ENCODE measurements at regions not wholly inside any gene's neighbourhood (a gene's known extent, or its start where the extent isn't known, plus 50 kb on each side); places are given as distances from the start of the nearest gene placed in this dataset.
"Not testable (repeated sequence)": the region's sequence is repeated elsewhere in the genome, so short reads cannot be mapped to it uniquely, and the experiment has no call there.

GRCh38 chr15:30470601-30471365 lies 56.7 kb upstream of the GOLGA8R start:
- H3K27me3 Mint-ChIP-seq (ENCODE audit: insufficient read depth); H3K4me3 Mint-ChIP-seq; H3K9me3 Mint-ChIP-seq; intact Hi-C loops (cut with micrococcal nuclease); H3K27ac Mint-ChIP-seq; H3K4me1 Mint-ChIP-seq (ENCODE audit: low read depth); H3K36me3 Mint-ChIP-seq (ENCODE audit: low read depth): not testable (repeated sequence)
- peak; percentile 72 for DNase-seq (ENCODE audit: low spot score)

- H3K4me3 Mint-ChIP-seq; H3K27me3 Mint-ChIP-seq (ENCODE audit: insufficient read depth); H3K4me1 Mint-ChIP-seq (ENCODE audit: low read depth); H3K36me3 Mint-ChIP-seq (ENCODE audit: low read depth); DNase-seq (ENCODE audit: low spot score); H3K27ac Mint-ChIP-seq; H3K9me3 Mint-ChIP-seq; intact Hi-C loops (cut with micrococcal nuclease): not testable (repeated sequence)
Measured at GRCh38 chr15:30471366-30471749, 57.3 kb upstream of the GOLGA8R start.

GRCh38 chr15:30471817-30472551 lies 57.9 kb upstream of the GOLGA8R start:
- H3K36me3 Mint-ChIP-seq (ENCODE audit: low read depth); DNase-seq (ENCODE audit: low spot score); H3K27me3 Mint-ChIP-seq (ENCODE audit: insufficient read depth); intact Hi-C loops (cut with micrococcal nuclease); H3K27ac Mint-ChIP-seq; H3K4me1 Mint-ChIP-seq (ENCODE audit: low read depth); H3K9me3 Mint-ChIP-seq; H3K4me3 Mint-ChIP-seq: not testable (repeated sequence)

GRCh38 chr15:30484887-30485286 lies 67.0 kb upstream of the GOLGA8Q start:
- H3K27me3 Mint-ChIP-seq (ENCODE audit: insufficient read depth); H3K4me3 Mint-ChIP-seq; H3K36me3 Mint-ChIP-seq (ENCODE audit: low read depth); H3K27ac Mint-ChIP-seq; H3K9me3 Mint-ChIP-seq; intact Hi-C loops (cut with micrococcal nuclease); H3K4me1 Mint-ChIP-seq (ENCODE audit: low read depth); DNase-seq (ENCODE audit: low spot score): not testable (repeated sequence)

DNA sequence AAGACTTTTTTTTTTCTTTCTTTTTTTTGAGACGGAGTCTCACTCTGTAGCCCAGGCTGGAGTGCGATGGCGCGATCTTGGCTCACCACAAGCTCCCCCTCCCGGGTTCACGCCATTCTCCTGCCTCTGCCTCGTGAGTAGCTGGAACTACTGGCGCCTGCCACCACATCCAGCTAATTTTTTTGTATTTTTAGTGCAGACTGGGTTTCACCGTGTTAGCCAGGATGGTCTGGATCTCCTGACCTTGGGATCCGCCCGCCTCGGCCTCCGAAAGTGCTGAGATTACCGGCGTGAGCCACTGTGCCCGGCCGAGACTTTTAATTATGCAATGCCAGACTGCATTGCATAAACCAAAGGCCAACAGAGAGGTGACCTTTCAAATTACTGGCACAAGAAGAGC lies 62.6 kb upstream of the GOLGA8Q start:
- not testable (repeated sequence) for H3K36me3 Mint-ChIP-seq (ENCODE audit: low read depth)

GRCh38 chr15:30490334-30490733 lies 61.5 kb upstream of the GOLGA8Q start:
- DNase-seq (ENCODE audit: low spot score); H3K36me3 Mint-ChIP-seq (ENCODE audit: low read depth); H3K9me3 Mint-ChIP-seq; H3K4me1 Mint-ChIP-seq (ENCODE audit: low read depth); H3K4me3 Mint-ChIP-seq; H3K27ac Mint-ChIP-seq; H3K27me3 Mint-ChIP-seq (ENCODE audit: insufficient read depth); intact Hi-C loops (cut with micrococcal nuclease): not testable (repeated sequence)

More for the DNA sequence above, 62.6 kb upstream of the GOLGA8Q start:
- H3K4me3 Mint-ChIP-seq; H3K27me3 Mint-ChIP-seq (ENCODE audit: insufficient read depth); H3K9me3 Mint-ChIP-seq; DNase-seq (ENCODE audit: low spot score); H3K27ac Mint-ChIP-seq; H3K4me1 Mint-ChIP-seq (ENCODE audit: low read depth); intact Hi-C loops (cut with micrococcal nuclease): not testable (repeated sequence)

DNA sequence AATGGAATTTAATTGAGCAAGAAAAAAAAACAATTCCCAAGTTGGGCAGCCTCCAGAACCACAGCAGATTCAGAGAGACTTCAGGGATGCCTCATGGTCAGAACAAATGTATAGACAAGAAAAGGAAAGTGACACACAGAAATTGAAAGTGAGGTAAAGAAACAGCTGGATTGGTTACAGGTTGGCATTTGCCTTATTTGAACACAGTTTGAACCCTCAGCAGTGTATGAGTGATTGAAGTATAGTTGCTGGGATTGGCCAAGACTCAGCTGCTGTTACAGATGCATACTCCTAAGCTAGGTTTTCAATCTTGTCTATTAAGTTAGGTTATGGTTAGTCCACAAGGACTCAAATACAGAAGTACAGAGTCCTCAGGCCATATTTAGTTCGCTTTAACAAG lies 57.9 kb upstream of the GOLGA8Q start:
- H3K4me3 Mint-ChIP-seq; H3K36me3 Mint-ChIP-seq (ENCODE audit: low read depth); intact Hi-C loops (cut with micrococcal nuclease); H3K27me3 Mint-ChIP-seq (ENCODE audit: insufficient read depth); H3K27ac Mint-ChIP-seq; H3K9me3 Mint-ChIP-seq; H3K4me1 Mint-ChIP-seq (ENCODE audit: low read depth); DNase-seq (ENCODE audit: low spot score): not testable (repeated sequence)

GRCh38 chr15:30497275-30497674 lies 54.6 kb upstream of the GOLGA8Q start:
- intact Hi-C loops (cut with micrococcal nuclease); H3K36me3 Mint-ChIP-seq (ENCODE audit: low read depth); DNase-seq (ENCODE audit: low spot score); H3K9me3 Mint-ChIP-seq; H3K4me3 Mint-ChIP-seq; H3K27ac Mint-ChIP-seq; H3K27me3 Mint-ChIP-seq (ENCODE audit: insufficient read depth); H3K4me1 Mint-ChIP-seq (ENCODE audit: low read depth): not testable (repeated sequence)

GRCh38 chr15:30499233-30499632 lies 52.6 kb upstream of the GOLGA8Q start:
- H3K4me1 Mint-ChIP-seq (ENCODE audit: low read depth); intact Hi-C loops (cut with micrococcal nuclease); H3K27ac Mint-ChIP-seq: not testable (repeated sequence)

GRCh38 chr15:30500511-30500910 lies 51.3 kb upstream of the GOLGA8Q start:
- H3K36me3 Mint-ChIP-seq (ENCODE audit: low read depth); DNase-seq (ENCODE audit: low spot score); H3K27ac Mint-ChIP-seq; H3K4me3 Mint-ChIP-seq; H3K9me3 Mint-ChIP-seq; H3K27me3 Mint-ChIP-seq (ENCODE audit: insufficient read depth); intact Hi-C loops (cut with micrococcal nuclease); H3K4me1 Mint-ChIP-seq (ENCODE audit: low read depth): not testable (repeated sequence)

More at GRCh38 chr15:30499233-30499632, 52.6 kb upstream of the GOLGA8Q start:
- not testable (repeated sequence) for H3K9me3 Mint-ChIP-seq; DNase-seq (ENCODE audit: low spot score); H3K27me3 Mint-ChIP-seq (ENCODE audit: insufficient read depth); H3K4me3 Mint-ChIP-seq; H3K36me3 Mint-ChIP-seq (ENCODE audit: low read depth)

All from activated T-helper 1 cell treated with anti-CD3 and anti-CD28 coated beads, Interleukin-12 subunit alpha, Interleukin-12 subunit beta, Interleukin-2, Interleukin-4 antibody, amounts not matched to agents 30 ng/mL and 10 ng/mL and 1 ng/mL, durations not matched to agents 14 hours and 24 hours and 36 hours (primary cell).